ENCODE measurements at regions not wholly inside any gene's neighbourhood (a gene's known extent, or its start where the extent isn't known, plus 50 kb on each side); places are given as distances from the start of the nearest gene placed in this dataset.

DNA sequence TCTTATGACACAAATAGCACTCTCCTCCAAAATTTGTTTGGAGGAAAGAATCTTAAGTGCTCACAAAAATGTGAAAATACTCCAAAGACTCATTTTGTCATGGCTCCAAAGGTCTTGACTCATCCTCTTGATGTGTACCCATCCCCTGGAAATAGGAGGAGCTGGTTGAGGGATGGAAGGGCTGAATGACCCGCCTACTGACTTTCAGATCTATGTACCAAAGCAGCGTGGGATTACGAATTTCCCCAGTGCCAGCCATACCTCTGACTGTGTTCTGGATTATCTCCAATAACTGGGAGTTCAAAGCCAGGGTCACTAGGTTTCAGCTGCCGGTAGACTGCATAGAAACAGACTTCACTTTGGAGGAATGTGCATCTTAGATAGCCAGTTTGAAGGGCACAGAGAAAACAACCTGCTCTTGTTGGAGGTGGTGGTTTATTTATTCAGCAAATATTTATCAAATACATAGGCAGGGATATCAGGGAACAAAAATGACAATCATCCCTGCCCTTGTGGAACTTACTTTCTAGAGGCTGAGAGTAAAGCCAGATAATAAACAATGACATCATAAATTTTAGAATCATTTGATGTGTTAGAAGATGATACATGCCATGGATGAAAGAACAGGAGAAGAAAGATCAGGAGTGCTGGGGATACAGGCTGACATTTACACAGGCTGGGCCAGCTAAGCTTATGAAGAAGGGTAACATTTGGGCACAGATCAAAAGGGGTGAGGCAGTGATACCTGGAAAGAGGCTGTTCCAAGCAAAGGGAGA, 246.6 kb downstream of the TBXT start:
- TF ChIP-seq, protein P1, sequence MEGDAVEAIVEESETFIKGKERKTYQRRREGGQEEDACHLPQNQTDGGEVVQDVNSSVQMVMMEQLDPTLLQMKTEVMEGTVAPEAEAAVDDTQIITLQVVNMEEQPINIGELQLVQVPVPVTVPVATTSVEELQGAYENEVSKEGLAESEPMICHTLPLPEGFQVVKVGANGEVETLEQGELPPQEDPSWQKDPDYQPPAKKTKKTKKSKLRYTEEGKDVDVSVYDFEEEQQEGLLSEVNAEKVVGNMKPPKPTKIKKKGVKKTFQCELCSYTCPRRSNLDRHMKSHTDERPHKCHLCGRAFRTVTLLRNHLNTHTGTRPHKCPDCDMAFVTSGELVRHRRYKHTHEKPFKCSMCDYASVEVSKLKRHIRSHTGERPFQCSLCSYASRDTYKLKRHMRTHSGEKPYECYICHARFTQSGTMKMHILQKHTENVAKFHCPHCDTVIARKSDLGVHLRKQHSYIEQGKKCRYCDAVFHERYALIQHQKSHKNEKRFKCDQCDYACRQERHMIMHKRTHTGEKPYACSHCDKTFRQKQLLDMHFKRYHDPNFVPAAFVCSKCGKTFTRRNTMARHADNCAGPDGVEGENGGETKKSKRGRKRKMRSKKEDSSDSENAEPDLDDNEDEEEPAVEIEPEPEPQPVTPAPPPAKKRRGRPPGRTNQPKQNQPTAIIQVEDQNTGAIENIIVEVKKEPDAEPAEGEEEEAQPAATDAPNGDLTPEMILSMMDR (conservative IDR thresholded peaks at IDR 0.05; ENCODE audit: low read length): no peak
- TF ChIP-seq EZH2phosphoT487 (IDR thresholded peaks at IDR 0.05; ENCODE audit: borderline replicate concordance): no peak
